Activated CD8-positive, alpha-beta memory T cell treated with anti-CD3 and anti-CD28 coated beads, Interleukin-2, amount 50 U/mL, for 4 hours (primary cell): ENCODE measurements at regions not wholly inside any gene's neighbourhood (a gene's known extent, or its start where the extent isn't known, plus 50 kb on each side); places are given as distances from the start of the nearest gene placed in this dataset.
"Not testable (repeated sequence)": the region's sequence is repeated elsewhere in the genome, so short reads cannot be mapped to it uniquely, and the experiment has no call there.

Experiments
- DNase-seq: peaks from one replicate; pipeline ENCODE4 v3.0.0-alpha.2; 2020

- no peak for DNase-seq
Measured at GRCh38 chr9:104980039-104980654, 52.2 kb upstream of the ABCA1 start.

GRCh38 chr9:104981543-104982129 is 53.7 kb upstream of the ABCA1 start:
- no peak for DNase-seq

GRCh38 chr9:104982543-104982942 is 54.6 kb upstream of the ABCA1 start:
- DNase-seq = no peak

GRCh38 chr9:104983491-104983890 is 55.5 kb upstream of the ABCA1 start:
- DNase-seq = no peak

GRCh38 chr9:104984121-104984520 is 56.2 kb upstream of the ABCA1 start:
- DNase-seq = no peak

GRCh38 chr9:104984542-104984941 is 56.6 kb upstream of the ABCA1 start:
- no peak for DNase-seq

GRCh38 chr9:104984948-104985347 is 57.0 kb upstream of the ABCA1 start:
- DNase-seq = no peak

GRCh38 chr9:104986096-104986495 is 58.1 kb upstream of the ABCA1 start:
- no peak for DNase-seq

- no peak for DNase-seq
Measured at GRCh38 chr9:104987743-104988142, 59.8 kb upstream of the ABCA1 start.

- DNase-seq = no peak
Measured at GRCh38 chr9:104988539-104988938, 60.6 kb upstream of the ABCA1 start.

GRCh38 chr9:104991144-104991953 is 63.4 kb upstream of the ABCA1 start:
- DNase-seq = peak; percentile 80

GRCh38 chr9:104992659-104993058 is 64.7 kb upstream of the ABCA1 start:
- DNase-seq = no peak

- no peak for DNase-seq
Measured at GRCh38 chr9:104993291-104993963, 65.5 kb upstream of the ABCA1 start.

GRCh38 chr9:104997536-104997935 is 69.6 kb upstream of the ABCA1 start:
- no peak for DNase-seq

- DNase-seq = no peak
Measured at GRCh38 chr9:104999136-104999535, 71.2 kb upstream of the ABCA1 start.

GRCh38 chr9:105000529-105000928 is 72.6 kb upstream of the ABCA1 start:
- DNase-seq = not testable (repeated sequence)

GRCh38 chr9:105004466-105005090 is 76.6 kb upstream of the ABCA1 start:
- no peak for DNase-seq

- no peak for DNase-seq
Measured at GRCh38 chr9:105005186-105005585, 77.2 kb upstream of the ABCA1 start.

- DNase-seq = no peak
Measured at GRCh38 chr9:105006514-105006913, 78.6 kb upstream of the ABCA1 start.

- no peak for DNase-seq
Measured at GRCh38 chr9:105007143-105007542, 79.2 kb upstream of the ABCA1 start.

GRCh38 chr9:105010089-105010488 is 82.1 kb upstream of the ABCA1 start:
- DNase-seq = not testable (repeated sequence)

- DNase-seq = no peak
Measured at GRCh38 chr9:105021917-105022316, 94.0 kb upstream of the ABCA1 start.

- DNase-seq = not testable (repeated sequence)
Measured at GRCh38 chr9:105022545-105022944, 94.6 kb upstream of the ABCA1 start.
